ENCODE measurements at regions not wholly inside any gene's neighbourhood (a gene's known extent, or its start where the extent isn't known, plus 50 kb on each side); places are given as distances from the start of the nearest gene placed in this dataset.

- Histone ChIP-seq H3K9me3 (replicated peaks) (peaks cover 26% of the 10 kb centered on the region), H3K27me3 (ENCODE audit: low read depth) (peaks cover 61% of the 10 kb centered on the region), H3K4me3 (no peak overlapping the region), H3K27ac (replicated peaks) (no peak overlapping the region), H3K4me1 (no peaks in the 10 kb centered on the region), H3K36me3 (no peaks in the 10 kb centered on the region)
- no peak for TF ChIP-seq CTCF (IDR thresholded peaks at IDR 0.05; ENCODE audit: borderline replicate concordance)
- intact Hi-C loops (cut with micrococcal nuclease) = no loop called here
- DNase-seq = no peak
These were observed 185.6 kb downstream of the GPX5 start for GRCh38 chr6:28711325-28711724.

- no peak overlapping the region for H3K4me3 ChIP-seq
- no peaks in the 10 kb centered on the region for H3K36me3 ChIP-seq
- peaks cover 60% of the 10 kb centered on the region for H3K27me3 ChIP-seq (ENCODE audit: low read depth)
- no peak for DNase-seq
- no peak for TF ChIP-seq CTCF (IDR thresholded peaks at IDR 0.05; ENCODE audit: borderline replicate concordance)
- no peak overlapping the region for H3K27ac ChIP-seq (replicated peaks)
- intact Hi-C loops (cut with micrococcal nuclease) = no loop called here
- no peaks in the 10 kb centered on the region for H3K4me1 ChIP-seq
- peaks cover 22% of the 10 kb centered on the region for H3K9me3 ChIP-seq (replicated peaks)
These were observed 186.2 kb downstream of the GPX5 start for GRCh38 chr6:28711788-28712341.

- no peak overlapping the region for H3K27ac ChIP-seq (replicated peaks)
- TF ChIP-seq CTCF (IDR thresholded peaks at IDR 0.05; ENCODE audit: borderline replicate concordance) = no peak
- H3K4me1 ChIP-seq = no peaks in the 10 kb centered on the region
- no peak overlapping the region for H3K4me3 ChIP-seq
- DNase-seq = no peak
- peaks cover 60% of the 10 kb centered on the region for H3K27me3 ChIP-seq (ENCODE audit: low read depth)
- H3K36me3 ChIP-seq = no peaks in the 10 kb centered on the region
- peaks cover 11% of the 10 kb centered on the region for H3K9me3 ChIP-seq (replicated peaks)
- intact Hi-C loops (cut with micrococcal nuclease) = no loop called here
These were observed 187.3 kb downstream of the GPX5 start for GRCh38 chr6:28712982-28713381.

GRCh38 chr6:28719275-28719940 is 193.7 kb downstream of the GPX5 start:
- intact Hi-C loops (cut with micrococcal nuclease) = no loop called here
- Histone ChIP-seq H3K9me3 (replicated peaks) (no peaks in the 10 kb centered on the region), H3K27me3 (ENCODE audit: low read depth) (peaks cover 78% of the 10 kb centered on the region), H3K36me3 (no peaks in the 10 kb centered on the region), H3K4me1 (no peaks in the 10 kb centered on the region), H3K4me3 (no peak overlapping the region), H3K27ac (replicated peaks) (no peak overlapping the region)
- no peak for TF ChIP-seq CTCF (IDR thresholded peaks at IDR 0.05; ENCODE audit: borderline replicate concordance)
- DNase-seq = no peak

- Histone ChIP-seq H3K27ac (replicated peaks) (no peak overlapping the region), H3K4me1 (no peaks in the 10 kb centered on the region), H3K36me3 (no peaks in the 10 kb centered on the region), H3K27me3 (ENCODE audit: low read depth) (peaks cover 89% of the 10 kb centered on the region), H3K9me3 (replicated peaks) (no peaks in the 10 kb centered on the region), H3K4me3 (no peak overlapping the region)
- DNase-seq = no peak
- TF ChIP-seq CTCF (IDR thresholded peaks at IDR 0.05; ENCODE audit: borderline replicate concordance) = no peak
- intact Hi-C loops (cut with micrococcal nuclease) = no loop called here
These were observed 194.9 kb downstream of the GPX5 start for GRCh38 chr6:28720357-28721231.

Data from left ventricle myocardium inferior (tissue), 1 donor.